HG03045 (cell line): ENCODE measurements at regions not wholly inside any gene's neighbourhood (a gene's known extent, or its start where the extent isn't known, plus 50 kb on each side); places are given as distances from the start of the nearest gene placed in this dataset.

ENCODE experiments used
- ATAC-seq: cut with Tn5 transposase; IDR thresholded peaks from one replicate; pipeline ENCODE4 v1.9.1; 2021; ENCODE audit warnings: mild to moderate bottlenecking, moderate library complexity; ENCODE audit not compliant: unreplicated experiment

DNA sequence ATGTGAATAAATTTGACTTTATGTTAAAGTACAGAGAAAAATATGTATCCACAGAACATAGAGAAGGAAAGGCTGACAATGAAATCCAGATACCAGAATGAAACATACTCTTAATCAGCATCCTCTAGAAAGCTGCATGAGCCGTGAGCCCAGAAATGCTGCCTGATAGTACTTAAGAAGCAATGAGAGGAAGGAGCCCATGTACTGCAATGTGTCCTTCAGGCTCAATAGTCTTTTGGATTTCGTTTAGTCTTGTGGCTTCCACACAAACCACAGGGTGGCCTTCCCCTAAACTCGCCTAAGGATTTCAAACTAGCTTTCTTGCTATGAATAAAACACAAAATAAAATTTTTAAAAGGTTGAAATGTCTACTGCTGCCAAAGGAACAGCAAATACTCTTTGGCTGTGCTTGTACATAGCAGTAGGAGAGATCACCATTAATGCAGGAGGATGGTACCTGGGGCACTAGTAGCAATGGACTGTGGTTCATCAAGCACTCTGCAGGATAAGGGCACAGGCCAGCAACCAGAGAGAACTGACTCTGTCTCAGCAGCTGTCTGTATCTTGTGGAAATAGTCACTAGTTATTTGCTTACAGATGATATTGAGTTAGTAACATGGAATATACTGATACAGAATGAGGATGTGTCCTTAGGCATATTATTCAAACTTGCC, 988.3 kb upstream of the LRFN5 start:
- ATAC-seq: no peak

DNA sequence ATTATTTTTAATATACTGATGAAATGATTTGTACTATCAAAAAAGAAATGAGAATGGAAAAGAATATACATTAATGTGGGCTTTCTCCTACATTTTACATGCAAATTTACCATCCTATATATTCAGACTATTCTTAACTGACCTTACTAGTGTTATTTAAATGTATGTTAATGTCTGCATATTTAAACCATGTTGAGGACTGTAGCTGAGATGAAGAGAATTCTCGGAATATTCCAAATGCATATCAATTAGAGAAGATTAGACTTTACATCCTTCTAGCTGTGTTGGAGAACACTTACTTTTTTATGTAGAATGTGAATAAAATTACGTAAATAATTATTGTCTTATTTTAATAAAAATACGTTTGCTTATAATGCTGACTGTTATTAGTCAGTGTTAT, 990.1 kb upstream of the LRFN5 start:
- no peak for ATAC-seq

DNA sequence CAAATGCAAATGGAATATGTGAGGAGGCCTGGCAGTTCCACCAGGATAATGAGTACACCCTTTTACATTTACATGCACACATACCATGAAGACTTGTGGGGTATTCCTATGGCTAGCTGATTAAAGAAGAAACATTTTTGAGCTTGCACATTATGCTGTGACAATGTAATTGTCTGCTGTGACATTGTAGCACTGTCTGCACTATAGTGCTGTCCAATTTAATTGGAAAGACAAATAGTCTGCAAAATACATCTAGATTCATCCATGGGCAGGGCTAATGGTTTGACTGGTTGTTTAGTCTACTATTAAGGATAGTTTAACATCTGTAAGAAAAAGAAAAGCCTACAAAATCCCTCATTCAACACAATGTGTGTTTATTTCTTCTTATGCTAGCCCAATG, 1005.6 kb upstream of the LRFN5 start:
- ATAC-seq: no peak

DNA sequence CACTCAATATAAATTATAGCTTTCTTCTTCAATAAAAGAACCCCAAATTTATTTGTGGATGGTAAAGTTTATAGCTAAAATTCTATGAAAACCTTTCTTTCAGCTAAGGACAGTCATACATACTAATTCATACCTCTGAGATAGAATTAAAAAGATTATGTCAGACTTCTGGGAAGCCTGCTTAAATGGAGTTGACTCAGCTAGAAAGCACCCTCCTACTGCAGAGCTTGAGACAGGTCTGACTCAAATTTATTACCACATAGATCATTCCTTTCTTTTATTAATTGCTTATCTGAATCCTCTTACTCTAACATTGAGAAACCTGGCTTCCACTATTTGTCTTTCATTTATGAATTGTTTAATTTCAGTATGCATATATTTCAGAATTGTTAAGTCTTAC, 1007.0 kb upstream of the LRFN5 start:
- ATAC-seq: no peak

DNA sequence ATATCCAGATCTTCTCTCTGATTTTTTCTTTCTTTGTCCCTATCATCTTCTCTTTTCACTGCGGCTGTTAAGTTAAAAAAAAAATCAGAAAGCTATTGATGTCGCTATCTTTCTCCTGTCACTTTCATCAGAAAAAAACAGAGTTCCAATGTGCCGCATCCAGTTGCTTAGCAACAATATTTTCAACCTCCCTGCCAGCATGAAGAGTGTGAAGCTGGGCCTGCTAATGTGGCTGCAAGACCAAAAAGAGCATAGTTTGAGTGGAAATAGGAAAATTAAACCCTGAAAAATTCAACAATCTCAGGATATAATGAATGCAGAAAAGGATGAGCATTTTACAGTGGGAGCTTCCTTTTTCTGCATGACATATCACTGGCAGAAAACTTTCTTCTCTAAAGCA, 1025.4 kb upstream of the LRFN5 start:
- ATAC-seq: no peak

DNA sequence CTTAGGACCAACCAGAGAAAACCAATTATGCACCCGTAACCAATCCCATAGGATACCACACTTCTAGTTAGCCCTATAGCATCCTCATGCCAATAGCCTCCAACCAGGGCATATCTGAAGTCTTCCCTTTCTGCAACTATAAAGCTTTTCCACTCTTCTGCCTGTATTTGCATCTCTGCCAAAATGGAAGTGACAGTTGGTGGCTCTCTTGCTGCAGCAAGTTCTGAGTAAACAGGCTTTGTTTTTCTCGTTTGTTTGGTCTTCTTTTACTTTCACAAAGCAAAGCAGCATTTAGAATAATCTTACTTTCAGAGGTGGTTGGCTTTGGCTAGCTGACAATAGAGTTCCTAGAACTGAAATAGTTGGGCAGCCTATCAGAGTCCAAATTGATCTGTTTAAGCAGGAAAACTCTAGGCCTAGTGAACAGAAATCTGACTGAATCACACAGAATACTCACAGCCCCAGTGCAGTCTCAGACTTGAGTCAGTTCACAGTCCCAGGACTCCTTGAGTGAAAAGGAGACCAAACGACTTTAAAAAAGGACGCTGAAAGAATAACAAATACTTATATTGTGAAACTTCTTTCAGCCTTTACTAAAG, 1029.7 kb upstream of the LRFN5 start:
- ATAC-seq: no peak

DNA sequence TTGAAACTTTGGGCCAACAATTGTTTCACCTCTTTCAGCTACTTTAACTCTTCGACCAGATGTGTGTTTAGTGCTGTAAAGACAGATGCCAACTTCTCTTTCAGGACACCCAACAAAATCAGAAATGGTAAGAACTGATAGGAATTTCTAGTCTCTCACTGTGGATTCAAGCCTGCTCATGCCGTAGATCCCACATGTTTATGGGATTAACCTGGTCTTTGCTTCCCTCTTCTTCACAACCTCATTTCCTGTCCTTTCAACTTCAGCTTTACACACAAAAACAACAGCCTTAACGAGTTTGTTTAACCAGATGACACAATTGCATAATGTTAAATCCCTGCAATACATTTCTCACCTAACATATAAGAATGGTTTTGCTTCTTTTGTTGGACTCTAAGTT, 1031.9 kb upstream of the LRFN5 start:
- no peak for ATAC-seq

DNA sequence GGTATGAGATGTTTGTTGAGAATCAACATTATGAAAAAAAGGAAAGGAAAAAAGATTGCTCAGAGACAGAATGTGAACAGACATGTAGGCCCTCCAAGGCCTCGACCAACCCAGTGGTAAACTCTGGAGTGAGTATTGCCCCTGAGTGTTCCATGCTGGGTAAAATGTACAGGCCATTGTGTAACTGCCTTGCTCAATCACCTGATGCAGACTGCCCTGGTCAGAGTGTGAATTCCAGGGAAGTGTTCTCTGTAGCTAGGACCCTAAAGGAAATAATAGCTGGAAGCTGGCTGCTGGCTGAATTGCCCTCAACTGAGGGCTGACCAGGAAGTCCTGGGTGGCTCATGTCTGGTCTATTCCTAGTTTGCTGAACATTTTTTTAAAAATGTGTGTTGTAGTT, 1081.4 kb upstream of the LRFN5 start:
- ATAC-seq: no peak

DNA sequence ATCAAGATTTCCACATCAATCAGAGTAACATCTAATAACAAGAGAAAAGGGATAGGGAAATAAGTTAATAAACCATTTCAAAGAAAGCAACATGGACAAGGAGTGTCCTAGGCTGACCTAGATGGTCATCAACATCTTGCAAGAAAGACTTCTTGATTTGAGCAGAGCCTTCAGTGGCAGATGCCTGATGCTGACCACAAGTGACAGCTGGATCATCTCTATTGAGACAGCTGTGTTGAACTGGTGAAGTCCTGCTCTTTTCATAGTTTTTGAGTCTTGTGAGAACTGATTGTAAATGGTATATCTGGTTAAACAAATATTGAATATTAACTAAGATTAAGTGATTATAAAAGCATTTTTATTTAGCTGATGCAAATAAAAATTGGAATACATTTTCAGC, 1083.6 kb upstream of the LRFN5 start:
- ATAC-seq: no peak

DNA sequence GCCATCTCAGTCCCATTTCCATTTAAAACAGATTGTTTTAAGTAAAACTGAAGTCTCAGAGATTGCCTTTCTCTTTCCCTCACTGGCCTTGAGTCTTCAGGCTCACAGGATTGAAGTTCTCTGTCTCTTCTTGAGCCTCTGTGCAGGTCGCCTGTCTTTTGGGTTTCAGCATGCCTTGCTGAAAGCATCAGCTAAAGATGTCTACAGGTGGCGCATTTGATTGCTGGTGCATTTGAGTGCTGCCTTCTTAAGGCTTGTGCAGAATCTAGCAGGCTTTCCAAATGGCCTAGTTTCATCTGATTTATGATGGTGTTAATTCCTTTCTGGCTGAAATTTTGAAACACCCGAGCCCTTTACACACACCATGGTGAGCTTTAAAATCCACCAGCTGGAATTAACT, 1062.2 kb upstream of the FBXO33 start:
- ATAC-seq: no peak

DNA sequence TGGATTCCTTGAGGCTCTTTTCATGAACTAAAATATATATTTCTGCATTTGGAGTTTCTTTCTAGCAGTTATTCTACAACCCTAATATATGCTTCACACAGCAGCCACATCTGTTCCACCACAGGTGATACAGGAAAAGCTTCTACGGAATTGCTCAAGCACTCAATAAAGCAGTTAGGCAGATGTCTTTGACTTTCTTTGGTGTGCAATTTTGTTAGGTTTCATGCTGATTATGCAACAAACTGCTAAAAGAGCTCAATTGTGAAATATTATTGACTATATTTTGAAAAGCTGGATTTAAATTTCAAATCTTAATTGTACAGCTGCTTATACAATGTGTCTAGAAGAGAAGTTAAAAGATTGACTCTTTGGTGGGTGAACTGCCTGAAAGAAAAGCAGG, 1055.6 kb upstream of the FBXO33 start:
- no peak for ATAC-seq

DNA sequence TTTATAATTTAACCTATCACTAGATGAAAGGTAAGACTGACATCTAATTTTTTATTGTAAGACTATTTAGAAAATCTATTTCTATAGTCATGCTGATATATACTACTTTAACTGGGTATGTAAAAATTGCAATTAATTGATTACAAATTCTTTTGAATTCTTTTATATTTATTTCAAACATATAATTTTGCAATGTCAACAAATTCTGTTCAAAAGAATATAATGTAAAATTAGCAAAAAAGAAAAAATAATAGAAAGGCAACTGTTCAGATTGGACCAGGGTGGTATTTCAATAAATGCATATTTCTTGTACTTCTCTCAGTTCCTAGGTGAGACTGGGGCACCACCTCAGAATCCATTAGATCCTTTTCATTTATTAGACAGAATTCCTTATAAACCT, 1053.5 kb upstream of the FBXO33 start:
- no peak for ATAC-seq

DNA sequence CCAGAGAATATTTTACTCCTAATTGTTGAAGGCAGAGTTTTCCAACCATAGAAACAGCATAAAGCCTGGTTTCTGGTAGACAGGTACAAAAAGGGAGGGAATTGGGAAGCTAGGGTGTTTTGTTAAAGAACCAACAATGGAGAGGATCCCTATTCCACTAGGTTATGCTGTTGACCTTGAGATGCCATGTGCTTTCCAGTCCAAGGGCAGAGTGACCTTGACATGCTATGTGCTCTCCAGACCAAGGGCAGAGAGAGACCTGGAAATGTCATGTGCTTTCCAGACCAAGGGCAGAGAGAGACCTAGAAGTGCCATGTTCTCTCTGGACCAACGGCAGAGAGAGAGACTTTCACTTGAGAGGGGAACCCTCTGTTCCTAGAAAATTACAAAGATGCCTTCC, 1043.8 kb upstream of the FBXO33 start:
- ATAC-seq: no peak

DNA sequence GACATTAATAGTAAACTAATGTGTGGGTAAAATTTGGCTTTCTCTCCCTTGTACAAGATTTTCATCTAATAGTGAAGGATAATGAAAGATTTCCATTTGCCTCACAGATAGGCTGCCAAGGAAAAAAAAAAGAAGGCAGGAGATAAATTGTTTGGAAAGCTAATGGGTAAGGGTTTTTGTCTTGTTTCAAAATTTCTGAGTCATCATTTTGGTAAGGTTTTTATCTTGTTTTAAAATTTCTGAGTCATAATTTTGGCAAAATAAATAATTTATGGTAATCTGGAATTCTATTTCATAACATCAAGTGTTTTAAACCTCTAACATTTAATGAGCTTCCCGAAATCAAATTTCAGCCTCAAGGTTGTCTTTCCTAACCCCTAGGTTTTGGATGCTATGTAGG, 1035.7 kb upstream of the FBXO33 start:
- no peak for ATAC-seq

DNA sequence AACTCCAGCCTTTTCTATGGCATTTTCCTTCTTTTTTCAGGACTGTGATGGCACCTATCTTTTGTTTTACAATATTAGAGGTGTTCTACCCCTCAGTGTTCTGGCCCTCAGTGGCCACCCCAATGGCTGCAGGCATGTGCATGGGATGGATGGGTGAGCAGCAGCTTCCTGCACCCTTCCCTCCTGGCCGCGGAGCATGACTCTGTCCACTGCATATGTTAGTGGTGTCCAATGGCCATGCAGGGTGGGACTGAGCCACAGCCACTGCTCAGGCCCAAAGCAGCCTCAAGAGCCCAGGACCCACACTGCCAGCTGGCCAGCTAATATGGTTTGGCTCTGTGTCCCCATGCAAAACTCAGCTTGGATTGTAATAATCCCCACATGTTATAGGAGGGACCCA, 1032.3 kb upstream of the FBXO33 start:
- ATAC-seq: no peak

DNA sequence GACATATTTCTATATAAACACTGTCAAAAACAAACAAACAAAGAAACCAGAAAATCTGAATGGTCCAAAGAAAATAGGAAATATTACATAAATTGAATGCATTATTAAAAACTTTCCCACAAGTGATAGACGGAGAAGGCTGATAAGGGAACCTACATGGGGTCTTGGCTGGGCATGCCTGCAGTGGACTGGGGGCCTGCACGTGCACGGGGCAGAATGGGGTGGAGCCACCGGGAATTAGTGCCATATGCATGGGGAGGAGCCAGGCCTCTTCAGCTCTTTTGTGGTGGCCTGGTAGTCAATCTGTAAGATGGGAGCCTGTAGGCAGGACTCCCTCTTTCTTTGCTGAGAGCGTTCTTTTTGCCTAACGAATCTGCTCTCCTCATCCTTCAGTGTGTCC, 1031.7 kb upstream of the FBXO33 start:
- ATAC-seq: no peak

DNA sequence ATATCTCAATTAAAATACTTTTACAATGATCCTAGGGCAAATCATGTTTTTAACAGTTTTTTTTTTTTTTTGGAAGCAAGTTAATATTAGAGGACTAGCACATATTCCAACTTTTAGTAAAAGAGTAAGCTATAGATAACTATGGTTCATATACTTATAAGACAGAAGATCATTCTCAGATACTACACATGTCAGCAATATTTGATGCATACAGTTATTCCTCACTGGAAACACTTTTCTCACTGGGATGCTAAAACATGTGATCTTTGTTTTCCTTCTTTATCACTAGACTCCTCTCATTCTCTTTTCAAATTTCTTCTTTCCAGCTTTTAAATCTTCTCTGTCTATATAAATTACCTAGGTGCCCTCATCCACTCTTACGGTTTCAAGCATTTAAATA, 1020.4 kb upstream of the FBXO33 start:
- ATAC-seq: no peak

DNA sequence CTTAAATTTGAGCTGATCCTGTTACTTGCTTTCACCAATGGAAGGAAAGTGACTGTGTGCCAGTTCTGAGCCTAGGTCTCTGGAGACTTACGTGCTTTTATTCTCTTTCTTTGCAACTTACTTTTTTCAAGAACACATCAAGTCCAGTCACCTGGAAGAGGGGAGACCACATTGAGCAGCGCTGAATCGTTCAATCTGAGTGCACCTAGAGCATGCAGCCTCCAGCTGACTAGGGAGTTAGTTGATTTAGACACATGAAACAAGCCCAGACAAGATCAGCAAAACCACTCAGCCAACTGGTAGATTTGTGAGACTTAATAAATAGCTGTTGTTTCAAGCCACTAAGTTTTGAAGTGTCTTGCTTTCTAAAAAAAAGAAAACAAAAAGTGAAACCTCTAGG, 1014.8 kb upstream of the FBXO33 start:
- ATAC-seq: no peak

DNA sequence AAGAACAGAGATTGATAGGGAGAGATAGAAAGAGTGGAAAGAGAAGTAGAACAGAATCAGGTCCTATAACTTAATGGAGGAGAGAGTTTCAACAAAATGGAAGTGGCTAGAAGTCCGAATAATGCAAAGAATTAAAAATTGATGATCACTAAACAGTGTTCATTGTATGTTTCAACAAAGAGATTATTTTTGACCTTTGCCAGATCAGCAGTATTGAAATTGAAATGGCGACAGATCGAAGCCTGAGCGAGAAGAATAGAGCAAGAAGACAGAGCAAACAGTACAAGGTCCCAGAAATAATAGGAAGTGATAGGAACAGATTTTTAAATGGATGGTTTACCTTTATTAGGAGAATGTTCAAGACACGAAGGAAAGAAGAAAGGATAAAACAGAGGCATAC, 1012.8 kb upstream of the FBXO33 start:
- no peak for ATAC-seq

DNA sequence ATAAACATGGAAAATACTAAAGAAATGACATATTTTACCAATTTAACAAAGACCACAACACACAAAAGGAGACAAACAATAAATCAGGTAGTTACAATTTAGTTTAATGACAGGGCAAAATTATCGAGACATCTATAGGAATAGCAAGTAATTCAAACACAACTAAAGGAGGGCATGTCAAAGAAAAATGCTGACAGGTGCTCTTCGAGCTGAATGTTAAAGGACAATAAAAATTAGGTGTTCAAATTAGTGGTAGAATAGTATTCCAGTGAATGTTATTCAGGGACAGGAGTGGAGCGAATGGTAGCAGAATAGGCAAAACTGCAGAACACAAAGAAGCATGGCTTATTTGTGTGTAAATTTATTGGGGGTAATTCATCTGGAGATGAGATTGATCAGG, 1004.3 kb upstream of the FBXO33 start:
- no peak for ATAC-seq

DNA sequence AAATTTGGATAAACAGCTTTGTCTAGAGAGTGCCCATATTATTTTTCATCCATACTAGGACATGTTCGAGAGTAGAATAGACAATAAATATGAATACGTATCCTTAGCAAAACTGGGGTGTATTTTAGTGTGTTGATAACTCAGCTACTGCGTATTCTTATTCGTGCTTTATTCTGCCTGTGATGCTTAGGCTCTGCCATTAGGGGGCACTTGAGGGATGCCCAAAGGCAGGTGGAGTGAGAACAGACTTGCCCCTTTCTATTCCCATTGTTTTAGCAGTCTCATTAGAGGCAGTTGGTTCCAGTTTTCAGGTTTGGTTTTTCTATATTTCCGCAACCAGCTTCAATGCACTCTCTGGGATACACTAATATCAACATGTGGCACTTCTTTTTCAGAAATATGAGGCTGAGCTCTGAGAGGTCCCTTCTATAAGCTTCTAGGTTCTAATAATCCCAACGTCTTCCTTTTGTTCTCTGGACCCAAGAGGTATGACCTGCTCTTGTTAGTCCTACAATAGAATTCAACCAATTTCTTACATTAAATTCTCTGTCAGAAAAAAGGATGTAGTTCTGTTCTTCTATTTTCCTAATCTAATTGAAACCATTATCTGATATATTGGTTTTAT, 985.7 kb upstream of the FBXO33 start:
- no peak for ATAC-seq

DNA sequence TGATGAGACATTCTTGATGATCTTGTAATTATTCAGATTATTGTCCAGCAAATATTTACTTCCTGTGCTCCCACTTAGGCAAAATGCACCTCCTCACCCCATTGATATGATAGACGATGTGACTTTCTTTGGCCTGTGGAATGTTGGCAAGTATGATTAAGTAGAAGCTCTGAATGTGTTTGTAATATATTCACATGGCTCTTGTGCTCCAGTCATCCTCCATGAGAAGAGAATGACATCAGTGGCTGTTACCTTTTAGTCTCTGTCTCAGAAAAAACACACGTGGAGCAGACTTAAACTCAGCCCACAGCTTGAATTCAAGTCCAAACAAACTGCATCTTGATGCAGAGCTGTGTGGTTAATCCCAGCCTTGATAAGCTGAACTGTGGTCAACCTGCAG, 984.3 kb upstream of the FBXO33 start:
- ATAC-seq: no peak

DNA sequence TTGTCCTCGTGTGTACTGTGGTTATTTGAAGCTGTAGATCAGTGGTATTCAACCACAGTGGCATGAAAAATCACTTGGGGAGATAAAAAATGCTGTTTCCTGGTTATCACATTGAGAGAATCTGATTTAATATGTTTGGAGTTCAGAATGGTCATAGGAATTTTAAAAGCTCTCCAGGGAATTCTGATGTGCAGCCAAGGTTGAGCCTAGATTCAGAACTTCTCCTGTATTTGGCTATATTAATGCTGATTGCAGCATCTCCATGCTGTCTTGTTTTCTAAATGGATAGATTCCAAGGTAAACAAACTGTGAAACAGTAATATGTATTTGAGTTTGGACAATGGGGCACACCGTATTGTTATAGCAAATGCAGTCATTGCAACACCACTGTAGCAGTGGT, 982.2 kb upstream of the FBXO33 start:
- no peak for ATAC-seq
